DND-41 (cell line): ENCODE measurements at regions not wholly inside any gene's neighbourhood (a gene's known extent, or its start where the extent isn't known, plus 50 kb on each side); places are given as distances from the start of the nearest gene placed in this dataset.

ENCODE experiments used
- ATAC-seq: fragments of 200-7000 bp; cut with Tn5 transposase; 3 replicates; pipeline ENCODE4 v1.9.1; 2021; ENCODE audit warnings: low read depth; ENCODE audit not compliant: insufficient read depth
- DNase-seq: peaks from one replicate; pipeline ENCODE4 v3.0.0-alpha.2; 2020
- H2AFZ ChIP-seq: 2 replicates; pipeline ENCODE4 v1.6.0; 2012; ENCODE audit warnings: low read depth, low read length
- H3K27ac ChIP-seq: 2 replicates; pipeline ENCODE4 v1.5.1; 2012; ENCODE audit warnings: low read length, inconsistent platforms
- H3K27me3 ChIP-seq: fragments of 200-600 bp; sonication (generic); 2 replicates; pipeline ENCODE4 v1.6.0; 2012; ENCODE audit warnings: low read length, mild to moderate bottlenecking, inconsistent platforms; ENCODE audit not compliant: insufficient read depth, poor library complexity
- H3K36me3 ChIP-seq: 2 replicates; pipeline ENCODE4 v1.5.1; 2012; ENCODE audit warnings: low read length, inconsistent platforms; ENCODE audit not compliant: insufficient read depth
- H3K4me1 ChIP-seq: 2 replicates; pipeline ENCODE4 v1.5.1; 2012; ENCODE audit warnings: mild to moderate bottlenecking, low read length; ENCODE audit not compliant: insufficient read depth
- H3K4me2 ChIP-seq: 2 replicates; pipeline ENCODE4 v1.6.0; 2012; ENCODE audit warnings: mild to moderate bottlenecking, moderate library complexity, low read length, inconsistent platforms; ENCODE audit not compliant: insufficient read depth
- H3K4me3 ChIP-seq, 2 experiments: fragments of 200-600 bp in 1 of 2; shearing (Covaris generic) in 1 of 2; 2 replicates each; pipeline ENCODE4 v1.5.1; 2012 to 2016; ENCODE audit warnings: inconsistent platforms in 2 of 2, low read length in 2 of 2, mild to moderate bottlenecking in 2 of 2, low read depth in 1 of 2, moderate library complexity in 1 of 2
- H3K79me2 ChIP-seq: 2 replicates; pipeline ENCODE4 v1.6.0; 2012; ENCODE audit warnings: low read length, inconsistent platforms; ENCODE audit not compliant: insufficient read depth
- H3K9ac ChIP-seq: 2 replicates; pipeline ENCODE4 v1.6.0; 2012; ENCODE audit warnings: low read depth, mild to moderate bottlenecking, inconsistent platforms, low read length, moderate library complexity
- H3K9me3 ChIP-seq: 2 replicates; pipeline ENCODE4 v1.5.1; 2012; ENCODE audit warnings: low read length, moderate library complexity, mild to moderate bottlenecking, inconsistent platforms; ENCODE audit not compliant: insufficient read depth, severe bottlenecking
- H4K20me1 ChIP-seq: 2 replicates; pipeline ENCODE4 v1.6.0; 2012; ENCODE audit warnings: low read length; ENCODE audit not compliant: insufficient read depth
- EZH2 ChIP-seq: IDR thresholded peaks from 3 replicates; pipeline ENCODE4 v1.6.1; 2012; ENCODE audit warnings: borderline replicate concordance, low read depth, mild to moderate bottlenecking, moderate library complexity, low read length, inconsistent platforms; ENCODE audit not compliant: severe bottlenecking
- TF ChIP-seq, protein P1 (sequence below): IDR thresholded peaks from 2 replicates; pipeline ENCODE4 v1.5.1; 2012; ENCODE audit warnings: borderline replicate concordance, low read length, moderate library complexity, mild to moderate bottlenecking; ENCODE audit not compliant: poor library complexity, severe bottlenecking; ENCODE audit errors: extremely low read depth

DNA sequence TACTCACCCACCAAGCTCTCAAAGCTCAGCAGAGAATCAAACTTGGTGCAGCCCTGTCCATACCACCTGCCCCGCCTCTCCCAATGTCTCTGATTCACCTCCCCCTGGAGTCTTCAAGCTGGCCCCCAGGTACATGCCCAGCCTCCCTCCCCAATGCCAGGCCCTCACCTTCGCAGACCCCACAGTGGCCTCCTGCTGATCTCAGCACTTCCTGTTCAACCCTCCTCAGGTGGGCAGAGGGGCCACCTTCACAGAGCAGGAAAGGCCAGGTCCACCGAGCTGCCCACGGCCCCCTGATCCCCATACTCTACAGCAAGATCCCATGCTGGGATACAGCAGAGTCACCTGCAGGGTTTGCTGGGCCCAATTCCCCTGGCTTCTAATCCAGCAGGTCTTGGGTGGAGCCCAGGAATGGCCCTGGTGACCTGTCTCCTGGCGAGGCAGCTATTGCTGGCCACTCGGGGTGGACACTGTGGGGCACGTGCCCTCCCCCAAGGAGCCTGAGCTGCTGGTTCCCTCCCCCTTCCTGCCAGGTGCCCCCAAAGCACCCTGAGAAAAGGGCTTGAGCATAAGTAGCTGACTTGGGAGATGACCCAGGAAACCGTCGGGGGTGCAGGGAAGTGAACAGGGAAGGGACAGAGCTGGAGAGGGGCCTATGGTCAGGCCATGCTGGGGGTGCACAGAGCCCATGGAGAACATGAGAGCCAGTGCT, 150.7 kb downstream of the BRD1 start:
- Histone ChIP-seq H4K20me1 (no peaks in the 10 kb centered on the region; the same call in 1 of the 2 replicates), H2AFZ (no peak overlapping the region), H3K9me3 (no peaks in the 10 kb centered on the region), H3K27me3 (peaks cover 13% of the 10 kb centered on the region), H3K9ac (no peak overlapping the region), H3K4me1 (no peaks in the 10 kb centered on the region), H3K36me3 (no peaks in the 10 kb centered on the region), H3K4me2 (no peak overlapping the region), H3K79me2 (no peaks in the 10 kb centered on the region), H3K4me3 (no peak overlapping the region), H3K27ac (no peak overlapping the region)
- TF ChIP-seq, protein P1, sequence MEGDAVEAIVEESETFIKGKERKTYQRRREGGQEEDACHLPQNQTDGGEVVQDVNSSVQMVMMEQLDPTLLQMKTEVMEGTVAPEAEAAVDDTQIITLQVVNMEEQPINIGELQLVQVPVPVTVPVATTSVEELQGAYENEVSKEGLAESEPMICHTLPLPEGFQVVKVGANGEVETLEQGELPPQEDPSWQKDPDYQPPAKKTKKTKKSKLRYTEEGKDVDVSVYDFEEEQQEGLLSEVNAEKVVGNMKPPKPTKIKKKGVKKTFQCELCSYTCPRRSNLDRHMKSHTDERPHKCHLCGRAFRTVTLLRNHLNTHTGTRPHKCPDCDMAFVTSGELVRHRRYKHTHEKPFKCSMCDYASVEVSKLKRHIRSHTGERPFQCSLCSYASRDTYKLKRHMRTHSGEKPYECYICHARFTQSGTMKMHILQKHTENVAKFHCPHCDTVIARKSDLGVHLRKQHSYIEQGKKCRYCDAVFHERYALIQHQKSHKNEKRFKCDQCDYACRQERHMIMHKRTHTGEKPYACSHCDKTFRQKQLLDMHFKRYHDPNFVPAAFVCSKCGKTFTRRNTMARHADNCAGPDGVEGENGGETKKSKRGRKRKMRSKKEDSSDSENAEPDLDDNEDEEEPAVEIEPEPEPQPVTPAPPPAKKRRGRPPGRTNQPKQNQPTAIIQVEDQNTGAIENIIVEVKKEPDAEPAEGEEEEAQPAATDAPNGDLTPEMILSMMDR: no peak
- no peak for TF ChIP-seq EZH2
- ATAC-seq: no peak
- no peak for DNase-seq

DNA sequence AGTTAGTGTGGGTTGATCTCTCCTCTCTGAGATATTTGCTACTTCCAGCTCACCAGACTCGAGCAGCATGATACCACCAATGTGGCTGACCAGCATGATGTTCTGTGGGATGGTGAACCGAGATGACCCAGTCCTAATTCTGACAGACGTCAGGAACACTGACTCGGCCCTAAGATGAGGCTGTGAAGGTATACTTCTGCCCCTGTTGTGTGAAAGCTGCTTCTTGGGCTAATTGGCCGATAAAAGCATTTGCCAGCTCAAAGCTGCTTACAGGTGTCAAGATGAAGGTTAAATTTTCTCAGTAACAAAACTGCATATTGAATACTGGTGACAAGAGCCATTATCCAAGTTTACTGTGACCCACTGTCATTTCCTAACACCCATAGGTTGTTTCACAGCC, 151.4 kb downstream of the BRD1 start:
- ATAC-seq (no peak), DNase-seq (no peak)
- no peak overlapping the region for H3K27ac ChIP-seq
- TF ChIP-seq, protein P1: no peak
- TF ChIP-seq EZH2: no peak
- H3K9me3 ChIP-seq: no peaks in the 10 kb centered on the region
- no peaks in the 10 kb centered on the region for H3K79me2 ChIP-seq
- no peaks in the 10 kb centered on the region for H3K4me1 ChIP-seq
- H4K20me1 ChIP-seq: no peaks in the 10 kb centered on the region; the same call in 1 of the 2 replicates
- no peak overlapping the region for H2AFZ ChIP-seq
- H3K4me3 ChIP-seq: no peak overlapping the region
- H3K9ac ChIP-seq: no peak overlapping the region
- H3K36me3 ChIP-seq: no peaks in the 10 kb centered on the region
- no peak overlapping the region for H3K4me2 ChIP-seq
- peaks cover 13% of the 10 kb centered on the region for H3K27me3 ChIP-seq

DNA sequence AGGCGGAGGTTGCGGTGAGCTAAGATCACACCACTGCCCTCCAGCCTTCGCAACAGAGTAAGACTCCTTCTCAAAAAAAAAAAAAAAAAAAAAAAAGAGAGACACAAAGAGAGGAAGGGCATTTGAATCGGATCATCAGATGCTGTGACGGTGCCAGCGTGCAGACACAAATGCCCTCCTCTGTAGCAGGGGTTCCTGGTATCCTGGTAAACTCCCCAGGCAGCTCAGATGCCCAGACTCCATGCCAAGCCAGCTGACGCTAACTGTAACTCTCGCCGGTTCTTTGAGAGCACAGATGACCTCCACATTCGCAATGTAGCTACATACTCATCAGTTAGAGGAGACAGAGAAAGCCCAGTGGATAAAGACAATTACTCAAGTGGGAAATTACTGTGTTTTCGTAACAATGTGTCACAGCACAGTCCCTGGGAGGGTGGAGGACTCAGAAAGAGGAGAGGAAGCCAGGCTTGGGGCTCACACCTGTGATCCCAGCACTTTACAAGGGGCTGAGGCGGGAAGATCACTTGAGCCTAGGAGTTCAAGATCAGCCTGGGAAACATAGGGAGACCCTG, 153.1 kb downstream of the BRD1 start:
- Histone ChIP-seq H3K9me3 (no peaks in the 10 kb centered on the region), H3K27ac (no peak overlapping the region), H3K79me2 (no peaks in the 10 kb centered on the region), H3K27me3 (peaks cover 10% of the 10 kb centered on the region), H3K4me1 (no peaks in the 10 kb centered on the region), H3K4me3 (no peak overlapping the region), H3K36me3 (no peaks in the 10 kb centered on the region), H2AFZ (no peak overlapping the region), H3K9ac (no peak overlapping the region), H4K20me1 (no peaks in the 10 kb centered on the region; the same call in 1 of the 2 replicates), H3K4me2 (no peak overlapping the region)
- ATAC-seq: no peak
- DNase-seq: no peak
- TF ChIP-seq EZH2: no peak
- TF ChIP-seq, protein P1: no peak
